ENCODE measurements at regions not wholly inside any gene's neighbourhood (a gene's known extent, or its start where the extent isn't known, plus 50 kb on each side); places are given as distances from the start of the nearest gene placed in this dataset.
A peak's percentile ranks its signal among the peaks of the same experiment; 100 is the strongest.

- Histone ChIP-seq H4K20me1 (ENCODE audit: control insufficient read depth, insufficient read depth, insufficient read length) (no peaks in the 10 kb centered on the region), H3K23me2 (ENCODE audit: insufficient read length, low read depth, low read length, poor library complexity, severe bottlenecking) (no peaks in the 10 kb centered on the region), H3K4me2 (ENCODE audit: insufficient read depth, insufficient read length, low read length) (no peak overlapping the region), H4K8ac (replicated peaks; ENCODE audit: insufficient read length, low read depth, low read length) (no peak overlapping the region), H3K4me1 (ENCODE audit: insufficient read depth, low read length) (no peaks in the 10 kb centered on the region), H4K5ac (ENCODE audit: insufficient read length, low read depth, low read length) (no peak overlapping the region), H2AK5ac (ENCODE audit: insufficient read length, low read length) (no peak overlapping the region), H2BK12ac (ENCODE audit: insufficient read length, low read depth, low read length) (no peak overlapping the region), H3K56ac (ENCODE audit: insufficient read length, low read depth, low read length) (no peak overlapping the region), H3K79me1 (ENCODE audit: insufficient read depth, low read depth, low read length, poor library complexity, severe bottlenecking) (no peaks in the 10 kb centered on the region), H4K91ac (ENCODE audit: insufficient read length, low read depth, low read length) (no peak overlapping the region), H3K27me3 (ENCODE audit: insufficient read depth, low read length) (no peaks in the 10 kb centered on the region; the same call in 1 of the 2 replicates), H2BK120ac (ENCODE audit: low read depth, low read length, poor library complexity, severe bottlenecking) (no peak overlapping the region), H2AFZ (ENCODE audit: low read length) (no peak overlapping the region), H2BK20ac (ENCODE audit: low read depth, low read length, poor library complexity, severe bottlenecking) (no peak overlapping the region), H3K79me2 (ENCODE audit: insufficient read depth, low read length) (no peaks in the 10 kb centered on the region), H2BK15ac (ENCODE audit: low read depth, low read length) (no peak overlapping the region), H3K18ac (ENCODE audit: insufficient read length, low read depth, low read length) (no peak overlapping the region), H2BK5ac (ENCODE audit: insufficient read length, low read length) (no peak overlapping the region), H3K23ac (ENCODE audit: insufficient read length, low read depth, low read length) (no peak overlapping the region), H3K27ac (ENCODE audit: insufficient read length, low read depth, low read length) (no peak overlapping the region), H3T11ph (ENCODE audit: low read length) (no peak overlapping the region), H3K4ac (ENCODE audit: low read depth, low read length) (no peak overlapping the region), H3K9ac (ENCODE audit: extremely low read depth, insufficient read length, low read length) (no peak overlapping the region), H3K14ac (ENCODE audit: insufficient read depth, low read length) (no peak overlapping the region), H3K9me3 (ENCODE audit: control insufficient read depth, low read depth, low read length) (no peaks in the 10 kb centered on the region)
- no CpG with 5 or more reads among the region's 12 CpGs for WGBS (ENCODE audit: extremely low coverage, insufficient read length, low lambda C conversion rate)
- H3K4me1 Mint-ChIP-seq = peaks cover 33 to 34% of the 10 kb centered on the region in 2 experiments
- peak overlapping the region in 1 of 3 experiments; percentile 44; a peak in 1 of 7 replicates for H3K27ac Mint-ChIP-seq
- no peaks in the 10 kb centered on the region for H3K9me3 Mint-ChIP-seq
- TF ChIP-seq CTCF (conservative IDR thresholded peaks at IDR 0.05) = no peak
- H3K27me3 Mint-ChIP-seq (ENCODE audit: low read depth) = peaks cover 2% of the 10 kb centered on the region; the same call in 1 of the 2 replicates
- no peaks in the 10 kb centered on the region for H3K36me3 Mint-ChIP-seq (ENCODE audit: insufficient read depth in 1 of 3, low read depth in 3 of 3)
- H3K4me3 Mint-ChIP-seq = no peak overlapping the region
- peak; percentile 13 for DNase-seq
Observed at GRCh38 chr15:70526221-70526973, 237.0 kb downstream of the UACA start.
